Activated T-cell treated with anti-CD3 and anti-CD28 coated beads, Interleukin-2, amount 50 U/mL, for 48 hours (primary cell): ENCODE measurements at regions not wholly inside any gene's neighbourhood (a gene's known extent, or its start where the extent isn't known, plus 50 kb on each side); places are given as distances from the start of the nearest gene placed in this dataset.

ENCODE experiments used
- DNase-seq, 2 experiments: peaks; one replicate each; pipeline ENCODE4 v3.0.0-alpha.2; 2020

- no peak for DNase-seq
Observed at GRCh38 chr4:181692965-181693364, 550.2 kb upstream of the TENM3 start.

GRCh38 chr4:181693517-181693916 is 549.7 kb upstream of the TENM3 start:
- DNase-seq = no peak

DNA sequence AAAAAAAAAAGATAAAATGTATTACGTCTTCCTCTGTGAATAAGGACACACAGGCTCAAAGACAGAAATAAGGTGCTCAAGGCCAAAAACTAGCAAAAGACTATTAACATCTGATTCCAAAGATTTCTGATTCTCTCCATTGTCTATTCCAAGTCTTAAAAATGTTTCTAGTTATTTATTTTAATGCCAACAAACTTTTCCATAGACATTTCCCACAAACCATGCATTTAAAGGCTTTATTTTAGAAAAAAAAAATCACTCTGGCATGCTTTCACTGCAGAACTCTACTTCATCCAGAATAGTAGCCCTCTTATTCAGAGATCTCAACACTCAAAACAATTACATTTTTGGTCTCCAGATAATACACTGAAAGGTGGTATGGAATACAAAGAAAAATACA is 545.0 kb upstream of the TENM3 start:
- DNase-seq = no peak

DNA sequence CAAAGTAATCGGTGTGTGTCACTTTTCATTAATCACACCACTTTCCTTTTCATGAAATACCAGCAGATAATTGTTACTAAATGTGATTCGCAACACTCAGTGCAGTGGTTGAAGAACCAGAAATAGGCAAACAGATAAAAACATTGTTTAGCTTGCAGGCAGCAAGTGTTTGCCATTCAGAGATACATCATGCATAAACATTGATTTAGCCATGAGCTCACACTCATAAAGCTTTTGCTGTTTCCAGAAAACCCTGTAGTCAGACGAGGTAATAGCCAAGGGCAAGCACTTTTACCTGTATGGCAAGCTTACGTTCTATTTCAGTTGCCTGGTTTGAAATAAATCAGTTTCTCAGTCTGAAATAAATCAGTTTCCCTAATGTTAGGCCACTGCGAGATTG is 542.0 kb upstream of the TENM3 start:
- DNase-seq = no peak

DNA sequence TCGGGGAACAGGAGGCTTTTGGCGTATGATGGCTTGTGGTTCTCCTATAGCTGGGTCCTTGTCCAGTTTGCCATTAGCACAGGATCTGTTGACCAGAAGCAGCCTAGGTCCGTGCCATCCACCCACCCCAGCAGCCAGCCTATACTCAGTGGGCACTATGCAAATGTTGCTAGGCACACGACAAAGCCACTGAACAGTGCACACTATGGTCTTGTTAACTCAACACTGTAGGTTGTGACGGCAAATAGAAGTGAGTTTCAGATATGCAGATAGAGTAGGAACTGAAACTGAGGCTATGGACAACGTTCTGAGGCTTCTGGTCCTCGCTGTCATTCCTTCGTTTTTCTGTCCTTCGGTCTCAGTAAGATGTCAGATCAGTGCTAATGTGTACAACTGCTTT is 541.3 kb upstream of the TENM3 start:
- DNase-seq = no peak

GRCh38 chr4:181702864-181703495 is 540.2 kb upstream of the TENM3 start:
- DNase-seq = no peak

DNA sequence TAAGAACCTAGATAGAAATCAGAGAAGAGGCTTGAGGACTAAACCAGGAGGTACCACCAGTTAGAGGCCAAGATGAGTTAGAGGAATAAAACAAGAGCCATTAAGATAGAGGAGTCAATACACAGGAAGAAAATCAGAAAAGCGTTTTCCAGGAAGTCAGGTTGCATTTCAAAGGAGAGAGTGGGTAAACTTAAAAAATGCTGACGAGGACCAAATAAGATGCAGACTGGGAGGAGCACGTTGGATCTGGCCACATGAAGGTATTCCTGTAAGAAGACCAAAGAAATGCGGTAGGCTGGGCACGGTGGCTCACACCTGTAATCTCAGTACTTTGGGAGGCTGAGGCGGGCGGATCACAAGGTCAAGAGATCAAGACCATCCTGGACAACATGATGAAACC is 533.1 kb upstream of the TENM3 start:
- no peak for DNase-seq

DNA sequence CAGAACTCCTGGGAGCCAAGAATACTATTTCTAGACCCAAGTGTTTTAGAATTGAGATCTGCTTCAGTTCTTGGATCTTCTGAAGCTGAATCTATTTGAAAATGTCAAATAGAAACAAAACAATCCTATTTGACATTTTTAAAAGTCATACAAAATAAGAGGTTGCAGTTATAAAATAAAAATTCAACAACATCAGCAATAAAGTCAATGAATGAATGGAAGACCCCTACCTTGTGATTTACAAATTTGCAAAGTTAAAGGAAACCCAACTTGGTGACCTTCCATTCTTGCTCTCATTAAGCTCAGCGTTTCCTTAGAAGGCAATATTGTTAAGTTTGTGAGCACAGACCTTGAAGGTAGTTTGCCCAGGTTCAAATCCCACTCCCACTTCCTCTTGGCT is 531.8 kb upstream of the TENM3 start:
- no peak for DNase-seq

DNA sequence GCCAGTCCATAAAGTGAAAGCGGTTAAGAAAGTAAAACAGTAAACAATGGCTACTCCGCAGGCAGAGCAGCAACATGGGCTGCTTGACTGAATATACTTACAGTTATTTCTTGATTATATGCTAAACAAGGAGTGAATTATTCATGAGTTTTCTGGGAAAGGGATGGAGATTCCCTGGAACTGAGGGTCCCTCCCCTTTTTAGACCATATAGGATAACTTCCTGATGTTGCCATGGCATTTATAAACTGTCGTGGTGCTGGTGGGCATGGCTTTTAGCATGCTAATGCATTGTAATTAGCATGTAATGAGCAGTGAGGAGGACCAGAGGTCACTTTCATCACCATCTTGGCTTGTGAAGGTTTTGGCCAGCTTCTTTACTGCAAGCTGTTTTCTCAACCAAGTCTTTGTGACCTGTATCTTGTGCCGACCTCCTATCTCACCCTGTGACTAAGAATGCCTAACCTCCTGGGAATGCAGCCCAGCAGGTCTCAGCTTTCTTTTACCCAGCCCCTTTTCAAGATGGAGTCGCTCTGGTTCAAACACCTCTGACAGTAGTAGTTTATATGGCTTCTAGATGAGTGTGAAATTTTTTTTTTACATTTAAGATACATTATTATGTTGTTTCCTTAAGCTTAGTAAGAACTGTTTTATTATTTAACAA is 514.8 kb upstream of the TENM3 start:
- no peak for DNase-seq

GRCh38 chr4:181731900-181732299 is 511.3 kb upstream of the TENM3 start:
- DNase-seq = no peak

GRCh38 chr4:181737744-181738143 is 505.5 kb upstream of the TENM3 start:
- no peak for DNase-seq

GRCh38 chr4:181739031-181739430 is 504.2 kb upstream of the TENM3 start:
- DNase-seq = no peak

- no peak for DNase-seq
Observed at GRCh38 chr4:181741513-181741912, 501.7 kb upstream of the TENM3 start.

DNA sequence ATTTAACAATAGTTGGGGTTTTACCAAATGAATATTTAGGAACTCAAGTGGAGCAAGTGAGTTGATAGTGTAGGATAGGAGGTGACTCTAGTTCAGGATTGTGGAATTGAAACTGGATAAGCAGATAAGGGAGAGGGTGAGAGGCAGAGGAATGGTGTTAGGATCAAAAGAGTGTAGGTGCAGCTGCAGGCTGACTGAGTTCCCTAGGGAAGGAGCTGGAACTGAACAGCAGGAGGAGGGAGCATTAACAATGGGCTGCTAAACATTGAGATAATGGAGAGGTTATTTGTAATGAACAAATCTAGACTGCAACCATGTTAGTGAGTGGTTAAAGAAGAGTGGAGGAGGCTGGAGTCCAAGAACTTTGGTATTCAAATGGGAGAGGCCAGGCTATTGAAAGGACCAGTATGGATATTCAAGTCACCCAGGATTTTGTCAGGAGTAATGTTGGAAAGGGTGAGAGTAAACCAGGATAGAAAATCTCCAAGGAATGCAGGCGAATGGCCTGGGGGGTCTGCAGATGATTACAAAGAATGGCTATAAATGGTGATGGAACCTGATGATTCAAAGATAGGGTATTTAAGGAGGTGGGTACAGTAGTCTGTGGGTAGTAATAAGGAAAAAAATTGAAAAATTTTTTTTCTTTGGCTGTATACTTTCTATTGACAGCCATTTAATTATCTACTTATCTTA is 497.1 kb upstream of the TENM3 start:
- no peak for DNase-seq

- DNase-seq = no peak
Observed at GRCh38 chr4:181748581-181748980, 494.6 kb upstream of the TENM3 start.

- DNase-seq = no peak
Observed at GRCh38 chr4:181752516-181752915, 490.7 kb upstream of the TENM3 start.

GRCh38 chr4:181753207-181753606 is 490.0 kb upstream of the TENM3 start:
- DNase-seq = no peak

DNA sequence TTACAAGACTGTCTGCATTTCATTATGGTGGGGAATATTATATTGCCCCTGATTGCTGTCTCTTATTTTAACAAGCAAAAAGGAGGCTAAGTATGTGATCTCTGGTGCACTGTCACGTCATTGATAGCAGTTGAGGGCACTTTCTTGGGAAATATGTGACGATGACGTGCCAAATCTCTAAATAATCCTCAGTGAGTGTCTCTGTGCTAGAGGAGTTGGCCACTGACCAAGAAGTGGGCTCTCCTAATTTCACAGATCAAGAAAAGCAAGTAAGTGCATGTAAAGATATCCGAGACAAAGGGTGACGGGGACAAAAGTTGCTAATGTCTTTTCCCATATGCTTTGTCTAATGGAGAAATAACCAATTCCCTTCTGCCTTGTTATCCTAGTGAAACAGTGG is 487.4 kb upstream of the TENM3 start:
- no peak for DNase-seq

DNA sequence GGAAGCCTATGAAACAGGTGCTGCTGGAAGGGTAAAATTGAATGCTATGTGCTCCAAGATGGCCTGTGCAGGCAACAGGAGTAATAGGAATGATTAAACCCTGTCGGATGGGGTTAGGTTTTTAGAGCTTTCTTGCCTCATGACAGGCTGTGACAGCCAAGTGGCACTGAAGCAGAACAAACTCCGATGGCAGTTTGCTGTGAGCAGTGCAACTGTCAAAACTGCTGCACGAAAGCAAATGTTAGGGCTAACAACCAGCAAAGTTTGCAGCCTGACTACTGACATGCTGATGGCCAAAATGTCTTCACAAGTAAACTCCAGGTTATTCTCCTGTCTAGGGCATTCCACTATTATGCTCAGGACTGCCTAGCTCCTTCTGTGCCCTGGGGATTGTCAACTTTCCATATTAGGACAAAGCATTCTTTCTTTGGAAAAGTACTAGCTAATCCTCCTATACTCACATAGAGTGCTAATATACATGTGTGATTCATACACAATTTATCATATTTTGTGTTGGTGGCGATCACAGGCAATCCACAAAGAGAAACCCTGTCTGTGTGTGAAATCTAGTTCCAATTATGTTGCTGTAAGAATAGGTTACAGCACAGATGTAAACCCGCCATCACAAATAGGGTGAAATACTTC is 486.6 kb upstream of the TENM3 start:
- no peak for DNase-seq

- no peak for DNase-seq
Observed at GRCh38 chr4:181757098-181757497, 486.1 kb upstream of the TENM3 start.

GRCh38 chr4:181757910-181758660 is 485.1 kb upstream of the TENM3 start:
- DNase-seq = no peak

- no peak for DNase-seq
Observed at GRCh38 chr4:181760560-181760959, 482.6 kb upstream of the TENM3 start.

GRCh38 chr4:181761156-181761555 is 482.0 kb upstream of the TENM3 start:
- no peak for DNase-seq
